ENCODE measurements at regions not wholly inside any gene's neighbourhood (a gene's known extent, or its start where the extent isn't known, plus 50 kb on each side); places are given as distances from the start of the nearest gene placed in this dataset.

DNA sequence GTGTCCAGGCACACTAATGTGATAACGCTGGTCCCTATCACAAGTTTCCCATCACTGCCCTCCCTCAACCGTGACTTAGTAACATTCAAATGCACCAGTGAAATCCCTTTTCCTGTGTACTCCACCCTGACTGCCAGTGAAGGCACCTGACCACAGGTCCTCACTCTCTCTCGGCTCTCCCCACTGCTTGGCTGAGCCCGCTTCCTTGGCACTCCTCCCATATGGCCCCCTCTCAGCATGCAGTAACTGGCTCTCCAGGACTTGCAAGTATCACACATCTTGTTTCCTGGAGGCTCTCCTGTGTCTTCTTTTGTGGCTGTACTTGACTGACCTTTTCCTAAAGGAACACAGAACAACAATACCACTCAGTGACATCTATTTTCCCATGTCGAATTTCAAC lies 292.0 kb upstream of the ZNF608 start:
- H3K36me3 ChIP-seq (ENCODE audit: control insufficient read depth in 4 of 4, insufficient read depth in 3 of 4, low read depth in 1 of 4, low read length in 3 of 4) = no peaks in the 10 kb centered on the region
- WGBS = 93% methylated on average over 5 of the region's 5 CpGs
- DNase-seq (ENCODE audit: low spot score) = no peak

DNA sequence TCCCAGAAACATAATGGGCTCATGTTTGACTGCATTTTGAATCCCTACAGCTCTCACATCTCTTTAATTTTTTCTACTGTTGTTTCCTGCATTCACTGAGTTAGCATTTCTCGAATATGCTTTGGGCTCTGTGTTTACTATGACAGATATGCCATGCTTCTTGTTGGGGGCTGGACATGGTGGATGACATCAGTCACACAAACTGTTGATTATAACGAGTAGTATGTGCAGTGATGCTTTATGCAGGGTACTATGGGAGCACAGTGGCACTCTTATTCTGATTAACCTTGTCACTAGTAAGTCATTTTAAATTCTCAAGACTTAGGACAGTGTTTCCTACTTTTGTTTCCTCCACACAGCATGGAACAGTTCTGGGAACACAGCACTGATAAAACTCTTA lies 295.4 kb upstream of the ZNF608 start:
- H3K36me3 ChIP-seq (ENCODE audit: control insufficient read depth in 4 of 4, insufficient read depth in 3 of 4, low read depth in 1 of 4, low read length in 3 of 4) = no peaks in the 10 kb centered on the region
- peaks cover 2 to 18% (median 13%) of the 10 kb centered on the region in 4 donors for H3K4me1 ChIP-seq (ENCODE audit: control insufficient read depth in 4 of 4, insufficient read depth in 4 of 4, low read length in 3 of 4)
- no peaks in the 10 kb centered on the region for H3K27me3 ChIP-seq (ENCODE audit: control insufficient read depth in 4 of 4, insufficient read depth in 4 of 4, low read length in 3 of 4)
- no peak for DNase-seq (ENCODE audit: low spot score)
- H3K27ac ChIP-seq (ENCODE audit: low read depth in 1 of 2, low read length in 2 of 2) = no peak overlapping the region
- no peak overlapping the region for H3K4me3 ChIP-seq (ENCODE audit: low read depth in 1 of 3, low read length in 3 of 3)
- H3K9ac ChIP-seq (ENCODE audit: low read depth in 1 of 2, low read length in 2 of 2) = no peak overlapping the region
- 66% methylated on average over 2 of the region's 2 CpGs for WGBS
- H3K9me3 ChIP-seq (ENCODE audit: control insufficient read depth in 4 of 4, low read length in 3 of 4) = no peaks in the 10 kb centered on the region
- TF ChIP-seq HNF4A (conservative IDR thresholded peaks at IDR 0.05) (no peak), SP1 (IDR thresholded peaks at IDR 0.05) (no peak), FOXA1 (IDR thresholded peaks at IDR 0.05) (no peak), RAD21 (IDR thresholded peaks at IDR 0.05) (no peak), JUND (IDR thresholded peaks at IDR 0.05) (no peak), FOXA2 (IDR thresholded peaks at IDR 0.05) (no peak), YY1 (IDR thresholded peaks at IDR 0.05) (no peak), NR2F2 (IDR thresholded peaks at IDR 0.05) (no peak)
- TF ChIP-seq, protein P1, sequence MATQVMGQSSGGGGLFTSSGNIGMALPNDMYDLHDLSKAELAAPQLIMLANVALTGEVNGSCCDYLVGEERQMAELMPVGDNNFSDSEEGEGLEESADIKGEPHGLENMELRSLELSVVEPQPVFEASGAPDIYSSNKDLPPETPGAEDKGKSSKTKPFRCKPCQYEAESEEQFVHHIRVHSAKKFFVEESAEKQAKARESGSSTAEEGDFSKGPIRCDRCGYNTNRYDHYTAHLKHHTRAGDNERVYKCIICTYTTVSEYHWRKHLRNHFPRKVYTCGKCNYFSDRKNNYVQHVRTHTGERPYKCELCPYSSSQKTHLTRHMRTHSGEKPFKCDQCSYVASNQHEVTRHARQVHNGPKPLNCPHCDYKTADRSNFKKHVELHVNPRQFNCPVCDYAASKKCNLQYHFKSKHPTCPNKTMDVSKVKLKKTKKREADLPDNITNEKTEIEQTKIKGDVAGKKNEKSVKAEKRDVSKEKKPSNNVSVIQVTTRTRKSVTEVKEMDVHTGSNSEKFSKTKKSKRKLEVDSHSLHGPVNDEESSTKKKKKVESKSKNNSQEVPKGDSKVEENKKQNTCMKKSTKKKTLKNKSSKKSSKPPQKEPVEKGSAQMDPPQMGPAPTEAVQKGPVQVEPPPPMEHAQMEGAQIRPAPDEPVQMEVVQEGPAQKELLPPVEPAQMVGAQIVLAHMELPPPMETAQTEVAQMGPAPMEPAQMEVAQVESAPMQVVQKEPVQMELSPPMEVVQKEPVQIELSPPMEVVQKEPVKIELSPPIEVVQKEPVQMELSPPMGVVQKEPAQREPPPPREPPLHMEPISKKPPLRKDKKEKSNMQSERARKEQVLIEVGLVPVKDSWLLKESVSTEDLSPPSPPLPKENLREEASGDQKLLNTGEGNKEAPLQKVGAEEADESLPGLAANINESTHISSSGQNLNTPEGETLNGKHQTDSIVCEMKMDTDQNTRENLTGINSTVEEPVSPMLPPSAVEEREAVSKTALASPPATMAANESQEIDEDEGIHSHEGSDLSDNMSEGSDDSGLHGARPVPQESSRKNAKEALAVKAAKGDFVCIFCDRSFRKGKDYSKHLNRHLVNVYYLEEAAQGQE (IDR thresholded peaks at IDR 0.05) = no peak
- TF ChIP-seq, protein P2, sequence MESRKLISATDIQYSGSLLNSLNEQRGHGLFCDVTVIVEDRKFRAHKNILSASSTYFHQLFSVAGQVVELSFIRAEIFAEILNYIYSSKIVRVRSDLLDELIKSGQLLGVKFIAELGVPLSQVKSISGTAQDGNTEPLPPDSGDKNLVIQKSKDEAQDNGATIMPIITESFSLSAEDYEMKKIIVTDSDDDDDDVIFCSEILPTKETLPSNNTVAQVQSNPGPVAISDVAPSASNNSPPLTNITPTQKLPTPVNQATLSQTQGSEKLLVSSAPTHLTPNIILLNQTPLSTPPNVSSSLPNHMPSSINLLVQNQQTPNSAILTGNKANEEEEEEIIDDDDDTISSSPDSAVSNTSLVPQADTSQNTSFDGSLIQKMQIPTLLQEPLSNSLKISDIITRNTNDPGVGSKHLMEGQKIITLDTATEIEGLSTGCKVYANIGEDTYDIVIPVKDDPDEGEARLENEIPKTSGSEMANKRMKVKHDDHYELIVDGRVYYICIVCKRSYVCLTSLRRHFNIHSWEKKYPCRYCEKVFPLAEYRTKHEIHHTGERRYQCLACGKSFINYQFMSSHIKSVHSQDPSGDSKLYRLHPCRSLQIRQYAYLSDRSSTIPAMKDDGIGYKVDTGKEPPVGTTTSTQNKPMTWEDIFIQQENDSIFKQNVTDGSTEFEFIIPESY (IDR thresholded peaks at IDR 0.05) = no peak
- TF ChIP-seq, protein P3, sequence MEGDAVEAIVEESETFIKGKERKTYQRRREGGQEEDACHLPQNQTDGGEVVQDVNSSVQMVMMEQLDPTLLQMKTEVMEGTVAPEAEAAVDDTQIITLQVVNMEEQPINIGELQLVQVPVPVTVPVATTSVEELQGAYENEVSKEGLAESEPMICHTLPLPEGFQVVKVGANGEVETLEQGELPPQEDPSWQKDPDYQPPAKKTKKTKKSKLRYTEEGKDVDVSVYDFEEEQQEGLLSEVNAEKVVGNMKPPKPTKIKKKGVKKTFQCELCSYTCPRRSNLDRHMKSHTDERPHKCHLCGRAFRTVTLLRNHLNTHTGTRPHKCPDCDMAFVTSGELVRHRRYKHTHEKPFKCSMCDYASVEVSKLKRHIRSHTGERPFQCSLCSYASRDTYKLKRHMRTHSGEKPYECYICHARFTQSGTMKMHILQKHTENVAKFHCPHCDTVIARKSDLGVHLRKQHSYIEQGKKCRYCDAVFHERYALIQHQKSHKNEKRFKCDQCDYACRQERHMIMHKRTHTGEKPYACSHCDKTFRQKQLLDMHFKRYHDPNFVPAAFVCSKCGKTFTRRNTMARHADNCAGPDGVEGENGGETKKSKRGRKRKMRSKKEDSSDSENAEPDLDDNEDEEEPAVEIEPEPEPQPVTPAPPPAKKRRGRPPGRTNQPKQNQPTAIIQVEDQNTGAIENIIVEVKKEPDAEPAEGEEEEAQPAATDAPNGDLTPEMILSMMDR (IDR thresholded peaks at IDR 0.05; ENCODE audit: low read depth, low read length, missing input control) = no peak
- TF ChIP-seq, protein P4, sequence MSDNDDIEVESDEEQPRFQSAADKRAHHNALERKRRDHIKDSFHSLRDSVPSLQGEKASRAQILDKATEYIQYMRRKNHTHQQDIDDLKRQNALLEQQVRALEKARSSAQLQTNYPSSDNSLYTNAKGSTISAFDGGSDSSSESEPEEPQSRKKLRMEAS (IDR thresholded peaks at IDR 0.05) = no peak
- TF ChIP-seq, protein P5, sequence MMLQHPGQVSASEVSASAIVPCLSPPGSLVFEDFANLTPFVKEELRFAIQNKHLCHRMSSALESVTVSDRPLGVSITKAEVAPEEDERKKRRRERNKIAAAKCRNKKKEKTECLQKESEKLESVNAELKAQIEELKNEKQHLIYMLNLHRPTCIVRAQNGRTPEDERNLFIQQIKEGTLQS (IDR thresholded peaks at IDR 0.05) = no peak

More for the DNA sequence above, 292.0 kb upstream of the ZNF608 start:
- TF ChIP-seq HNF4A (conservative IDR thresholded peaks at IDR 0.05) (no peak), HNF4G (IDR thresholded peaks at IDR 0.05) (no peak), SP1 (IDR thresholded peaks at IDR 0.05) (no peak), FOXA1 (IDR thresholded peaks at IDR 0.05) (no peak)
- TF ChIP-seq, protein P2 (IDR thresholded peaks at IDR 0.05) = no peak
- TF ChIP-seq, protein P1 (IDR thresholded peaks at IDR 0.05) = no peak
- H3K27ac ChIP-seq (ENCODE audit: low read depth in 1 of 2, low read length in 2 of 2) = no peak overlapping the region
- peaks cover 0 to 7% (median 3%) of the 10 kb centered on the region in 4 donors for H3K4me1 ChIP-seq (ENCODE audit: control insufficient read depth in 4 of 4, insufficient read depth in 4 of 4, low read length in 3 of 4)
- no peak overlapping the region for H3K9ac ChIP-seq (ENCODE audit: low read depth in 1 of 2, low read length in 2 of 2)
- H3K9me3 ChIP-seq (ENCODE audit: control insufficient read depth in 4 of 4, low read length in 3 of 4) = no peaks in the 10 kb centered on the region
- H3K27me3 ChIP-seq (ENCODE audit: control insufficient read depth in 4 of 4, insufficient read depth in 4 of 4, low read length in 3 of 4) = no peaks in the 10 kb centered on the region
- no peak overlapping the region for H3K4me3 ChIP-seq (ENCODE audit: low read depth in 1 of 3, low read length in 3 of 3)

All from liver (tissue), 8 donors.